IPS-NIHi7 (cell line): ENCODE measurements at regions not wholly inside any gene's neighbourhood (a gene's known extent, or its start where the extent isn't known, plus 50 kb on each side); places are given as distances from the start of the nearest gene placed in this dataset.
A peak's percentile ranks its signal among the peaks of the same experiment; 100 is the strongest.

Source experiments
- DNase-seq: peaks from one replicate; pipeline ENCODE4 v3.0.0; 2012; ENCODE audit warnings: mixed read lengths; ENCODE audit errors: extremely low spot score

DNA sequence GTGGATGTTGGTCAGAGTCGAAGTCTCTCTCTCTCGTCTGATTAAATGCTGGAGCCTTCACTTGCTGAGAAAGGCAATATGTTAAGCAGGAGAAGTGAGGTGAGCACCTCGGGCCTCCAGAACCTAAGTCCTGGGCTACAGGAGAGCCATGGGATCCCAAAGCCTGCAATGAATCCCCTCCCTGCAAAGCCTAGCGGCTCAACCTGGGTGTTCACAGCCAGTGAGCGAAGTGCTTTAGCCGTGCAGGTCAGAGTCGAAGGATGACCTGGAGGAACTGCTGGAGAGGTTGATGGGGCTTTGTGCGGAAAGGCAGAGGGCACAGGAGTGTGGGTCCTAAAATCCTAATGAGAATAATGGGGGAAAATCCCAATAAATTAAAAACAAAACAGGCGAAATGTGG lies 267.8 kb downstream of the ENGASE start:
- DNase-seq, result no peak

DNA sequence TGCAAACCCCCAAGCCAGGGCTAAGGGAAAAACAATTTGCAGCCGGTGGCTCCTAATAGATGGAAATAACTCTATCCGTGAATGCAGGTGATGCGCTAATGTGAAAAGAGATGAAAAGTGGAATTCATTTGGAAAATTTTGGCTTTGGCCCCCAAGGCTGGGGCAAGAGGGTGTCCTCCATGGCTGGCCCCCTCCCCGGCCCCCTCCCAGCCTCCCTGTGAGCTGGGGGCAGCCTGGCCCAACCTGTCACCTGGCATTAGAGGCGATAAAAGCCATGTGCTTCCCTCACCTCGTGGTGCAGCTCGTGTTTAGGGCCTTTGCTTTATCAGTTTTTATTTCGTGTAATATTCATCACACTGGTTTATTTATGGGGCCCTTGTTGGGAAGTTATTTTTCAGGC lies 267.2 kb downstream of the ENGASE start:
- DNase-seq, result no peak

DNA sequence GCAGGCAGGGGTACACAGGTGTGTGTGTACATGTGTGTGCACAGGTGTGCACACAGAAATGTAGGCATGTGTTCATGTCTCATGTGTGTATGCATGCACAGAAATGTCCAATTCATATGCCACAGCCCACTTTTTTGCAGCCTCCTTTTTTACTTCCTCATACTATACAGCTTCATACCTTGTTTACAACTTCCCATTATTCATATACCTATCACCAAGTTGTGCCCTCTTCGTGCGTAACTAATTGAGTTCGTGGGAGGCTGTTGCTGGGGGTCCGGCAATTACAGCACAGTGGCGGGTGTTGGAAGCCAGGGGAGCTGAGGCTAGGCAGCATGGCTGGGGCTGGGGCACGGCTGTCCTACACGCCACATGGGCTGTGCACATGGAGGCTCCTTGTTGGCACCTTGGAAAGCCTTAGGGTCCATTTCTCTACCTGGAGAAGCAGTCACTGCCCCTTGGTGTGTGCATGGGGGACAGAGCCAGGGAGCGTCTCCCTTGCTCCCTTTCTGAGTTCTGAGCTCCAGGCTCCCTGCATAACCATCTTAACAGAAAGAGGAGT lies 266.7 kb downstream of the ENGASE start:
- DNase-seq, result no peak

GRCh38 chr17:79340333-79341221 lies 266.0 kb downstream of the ENGASE start:
- no peak for DNase-seq

- DNase-seq, result no peak
Measured at GRCh38 chr17:79339321-79339720, 264.7 kb downstream of the ENGASE start.

DNA sequence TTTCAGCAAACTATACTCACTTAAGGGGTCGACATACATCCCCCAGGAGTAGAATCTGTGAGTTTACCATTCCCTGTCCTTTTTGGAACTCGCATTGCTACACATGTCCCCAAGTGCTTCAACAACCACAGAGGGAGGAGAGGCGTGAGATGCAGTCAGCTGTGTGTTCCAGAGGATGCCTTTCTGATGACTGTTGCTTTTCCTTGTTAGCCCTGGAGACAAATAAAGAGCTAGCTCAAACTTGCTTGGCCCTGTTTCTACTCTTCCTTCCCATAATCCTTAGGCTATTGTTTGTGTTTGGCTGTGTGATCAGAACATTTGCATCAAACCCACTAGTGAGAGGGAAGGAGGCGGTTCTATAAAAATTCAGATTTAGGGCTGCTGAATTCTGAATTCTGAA lies 264.0 kb downstream of the ENGASE start:
- DNase-seq, result no peak

GRCh38 chr17:79338152-79338551 lies 263.5 kb downstream of the ENGASE start:
- peak; percentile 67 for DNase-seq

DNA sequence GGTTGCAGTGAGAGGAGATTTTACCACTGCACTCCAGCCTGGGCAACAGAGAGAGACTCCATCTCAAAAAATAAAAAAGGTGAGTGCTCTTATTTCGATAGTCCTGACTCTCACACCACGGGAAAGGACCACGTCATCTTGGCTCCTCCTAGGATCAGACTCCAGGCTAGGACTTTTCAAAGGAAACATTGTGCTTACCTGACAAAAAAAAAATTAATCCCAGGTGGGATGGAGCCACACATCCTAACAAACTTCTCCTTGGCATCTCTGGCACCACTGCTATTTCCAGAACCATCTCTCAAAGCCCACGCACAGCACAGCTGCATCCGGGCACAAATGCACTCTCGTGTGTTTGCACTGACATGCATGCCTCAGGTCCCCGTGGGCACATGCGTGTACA lies 262.4 kb downstream of the ENGASE start:
- no peak for DNase-seq

- no peak for DNase-seq
Measured at GRCh38 chr17:79335456-79335855, 260.8 kb downstream of the ENGASE start.

GRCh38 chr17:79332011-79332554 lies 257.5 kb downstream of the ENGASE start:
- DNase-seq, result peak; percentile 31

- DNase-seq, result no peak
Measured at GRCh38 chr17:79331492-79331891, 256.9 kb downstream of the ENGASE start.

DNA sequence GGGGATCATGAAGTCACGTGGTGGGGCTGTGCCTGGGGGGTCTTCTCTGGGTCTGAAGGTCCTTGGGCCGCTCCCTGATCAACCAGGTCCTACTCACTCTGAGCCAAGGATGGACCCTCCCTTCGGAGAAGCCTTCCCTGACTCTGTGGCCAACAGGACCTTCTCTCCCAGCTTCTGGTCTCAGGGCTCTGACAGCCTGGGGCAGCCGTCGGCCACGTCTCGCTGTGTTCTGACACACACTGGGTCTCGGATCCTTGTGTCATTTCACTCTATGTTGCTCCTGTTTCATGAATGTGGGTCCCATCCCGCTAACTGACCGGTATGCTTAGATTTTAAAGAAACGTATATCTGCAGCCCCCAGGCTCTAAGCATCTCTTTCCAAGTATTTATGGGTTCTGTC lies 256.1 kb downstream of the ENGASE start:
- DNase-seq, result no peak

- DNase-seq, result no peak
Measured at GRCh38 chr17:79330229-79330628, 255.6 kb downstream of the ENGASE start.

- no peak for DNase-seq
Measured at GRCh38 chr17:79326814-79327213, 252.2 kb downstream of the ENGASE start.

DNA sequence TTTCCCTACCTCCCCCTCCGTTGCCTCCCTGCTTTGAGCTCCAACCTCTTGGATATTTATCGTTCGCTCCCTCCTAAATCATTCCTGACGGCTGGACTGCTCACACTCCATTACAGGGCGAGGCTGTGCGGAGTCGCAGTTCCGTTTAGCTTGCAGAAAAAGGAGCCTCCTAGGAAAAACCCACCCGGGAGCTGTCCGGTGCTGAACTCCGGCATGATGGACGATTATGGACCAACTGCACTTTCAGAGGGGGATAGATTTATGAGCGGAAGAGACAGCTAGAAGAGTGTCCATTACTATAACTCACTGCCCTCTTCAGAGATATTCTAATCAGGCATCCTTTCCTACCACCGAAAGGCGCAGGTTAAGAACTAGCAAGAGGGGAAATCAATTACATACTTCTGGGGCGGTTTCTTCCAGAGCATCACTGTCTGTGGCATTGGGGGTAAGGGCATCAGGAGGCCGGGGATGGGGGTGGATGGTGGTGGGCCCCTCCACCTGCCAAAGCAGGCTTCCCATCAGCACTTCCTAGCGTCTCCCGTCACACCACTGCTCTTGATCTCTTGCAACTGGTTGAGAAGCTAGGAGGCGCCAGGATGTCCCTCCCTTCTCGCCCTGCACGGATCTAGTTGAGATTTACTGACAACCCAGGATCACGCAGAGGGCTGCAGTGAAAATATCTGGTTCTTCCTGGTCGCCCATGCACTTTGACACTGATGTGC lies 251.2 kb downstream of the ENGASE start:
- peak; percentile 81 for DNase-seq

- no peak for DNase-seq
Measured at GRCh38 chr17:79324194-79324593, 249.6 kb downstream of the ENGASE start.

GRCh38 chr17:79323566-79323965 lies 248.9 kb downstream of the ENGASE start:
- DNase-seq, result no peak

DNA sequence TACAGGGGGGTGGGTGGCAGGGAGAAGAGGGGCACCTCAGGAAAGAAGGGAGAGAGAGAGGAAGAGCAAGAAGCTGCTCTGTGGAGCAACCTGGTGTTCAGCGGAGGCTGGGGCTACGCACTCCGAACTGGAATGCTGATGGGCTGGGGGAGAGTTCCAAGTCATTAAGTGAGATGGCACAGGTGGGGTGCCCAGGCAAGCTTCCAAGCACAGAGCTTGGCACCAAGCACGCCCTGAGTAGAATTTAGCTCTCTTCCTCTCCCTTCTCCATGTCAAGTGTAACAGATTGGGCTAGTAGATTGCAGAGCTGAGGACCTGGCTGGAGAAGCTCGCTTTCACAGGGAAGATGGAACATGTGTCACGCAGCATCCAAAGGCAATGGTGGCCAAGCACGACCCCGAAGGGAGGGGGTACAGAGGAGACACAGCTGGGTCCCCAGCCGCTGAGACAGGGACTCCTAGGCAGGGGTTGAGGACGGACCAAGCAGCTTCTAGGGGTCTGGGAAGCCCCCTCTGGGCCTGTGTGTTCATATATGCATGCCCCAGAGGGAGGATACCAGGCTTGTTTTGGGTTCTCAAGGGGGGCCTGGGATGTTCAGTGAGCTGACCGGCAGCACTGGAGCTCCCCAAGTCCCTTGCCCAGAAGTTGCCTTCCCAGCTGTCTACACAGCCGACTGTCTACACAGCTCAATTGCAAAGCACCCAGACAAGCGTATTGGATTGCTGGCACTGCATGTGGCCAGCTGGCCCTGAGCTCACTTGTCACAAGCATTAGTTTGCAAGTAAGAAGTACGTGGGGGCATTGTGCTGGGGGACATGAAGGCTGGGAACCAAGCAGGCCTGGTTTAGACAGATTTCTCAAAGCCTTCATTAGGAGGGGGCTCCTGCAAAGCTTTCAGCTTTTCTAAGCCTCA lies 247.8 kb downstream of the ENGASE start:
- no peak for DNase-seq

GRCh38 chr17:79320331-79320730 lies 245.7 kb downstream of the ENGASE start:
- DNase-seq, result no peak

GRCh38 chr17:79317916-79318315 lies 243.3 kb downstream of the ENGASE start:
- DNase-seq, result no peak

DNA sequence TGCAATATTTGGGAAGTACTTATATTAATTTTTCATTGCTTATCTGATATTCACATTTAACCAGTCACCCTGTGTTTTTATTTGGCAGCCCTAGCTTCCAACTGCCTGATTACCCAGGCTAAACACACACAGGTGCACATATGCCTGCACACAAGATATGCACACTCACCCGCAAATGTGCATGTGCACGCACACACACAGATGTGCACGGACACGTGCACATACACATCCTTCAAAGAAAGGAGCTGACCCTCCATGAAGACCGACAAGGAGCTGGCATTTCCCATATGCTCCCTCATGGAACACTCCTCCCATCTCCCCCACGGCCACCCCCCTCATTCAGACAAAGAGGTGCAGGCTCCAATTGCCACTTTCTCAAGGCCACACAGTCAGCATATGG lies 242.2 kb downstream of the ENGASE start:
- DNase-seq, result no peak
